GM13977 (cell line): ENCODE measurements at regions not wholly inside any gene's neighbourhood (a gene's known extent, or its start where the extent isn't known, plus 50 kb on each side); places are given as distances from the start of the nearest gene placed in this dataset.

Experiments
- DNase-seq: peaks from one replicate; pipeline ENCODE4 v3.0.0; 2012; ENCODE audit warnings: low spot score
- CTCF ChIP-seq: IDR thresholded peaks from 2 replicates; pipeline ENCODE4 v1.5.1; 2012; ENCODE audit warnings: mild to moderate bottlenecking, control low read depth; ENCODE audit not compliant: insufficient read depth; ENCODE audit errors: extremely low read depth, missing control alignments
- in situ Hi-C: fragments of 300-500 bp; cut with MboI; formaldehyde crosslinking; loops from one replicate; pipeline ENCODE4 v1.12.0; 2022; ENCODE audit warnings: low sequenced_read_pairs, low pct_unique_long_range_greater_than_20kb, mixed read lengths, inconsistent platforms; ENCODE audit not compliant: unreplicated experiment

GRCh38 chr15:61389334-61390028 lies 160.4 kb upstream of the RORA start:
- TF ChIP-seq CTCF = no peak
- in situ Hi-C loops = no loop called here
- DNase-seq = no peak

GRCh38 chr15:61387675-61388074 lies 158.6 kb upstream of the RORA start:
- in situ Hi-C loops = no loop called here
- TF ChIP-seq CTCF = no peak

DNA sequence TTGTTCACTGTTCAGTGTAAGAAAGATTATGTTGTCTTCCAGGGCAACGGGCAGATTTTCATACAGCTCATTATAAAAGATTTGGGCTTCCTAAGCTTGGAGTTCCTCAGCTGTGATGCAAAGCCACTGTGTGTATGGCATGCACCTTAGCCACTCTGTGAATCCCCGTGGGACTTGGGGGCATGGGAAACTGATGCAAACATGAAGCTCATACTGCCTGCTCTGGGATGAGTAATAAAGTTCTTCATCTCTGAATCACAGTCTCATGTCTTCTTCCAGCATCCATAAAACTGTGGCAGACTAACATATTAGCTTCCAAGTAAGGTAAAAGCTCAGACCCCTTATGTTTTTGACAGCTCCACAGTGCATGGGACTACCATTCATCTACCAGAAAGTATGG lies 154.3 kb upstream of the RORA start:
- in situ Hi-C loops = no loop called here
- DNase-seq = no peak
- TF ChIP-seq CTCF = no peak

More at GRCh38 chr15:61387675-61388074, 158.6 kb upstream of the RORA start:
- no peak for DNase-seq

GRCh38 chr15:61382927-61383326 lies 153.8 kb upstream of the RORA start:
- in situ Hi-C loops = no loop called here
- no peak for TF ChIP-seq CTCF
- no peak for DNase-seq

GRCh38 chr15:61381501-61381900 lies 152.4 kb upstream of the RORA start:
- in situ Hi-C loops = no loop called here
- no peak for TF ChIP-seq CTCF
- no peak for DNase-seq

DNA sequence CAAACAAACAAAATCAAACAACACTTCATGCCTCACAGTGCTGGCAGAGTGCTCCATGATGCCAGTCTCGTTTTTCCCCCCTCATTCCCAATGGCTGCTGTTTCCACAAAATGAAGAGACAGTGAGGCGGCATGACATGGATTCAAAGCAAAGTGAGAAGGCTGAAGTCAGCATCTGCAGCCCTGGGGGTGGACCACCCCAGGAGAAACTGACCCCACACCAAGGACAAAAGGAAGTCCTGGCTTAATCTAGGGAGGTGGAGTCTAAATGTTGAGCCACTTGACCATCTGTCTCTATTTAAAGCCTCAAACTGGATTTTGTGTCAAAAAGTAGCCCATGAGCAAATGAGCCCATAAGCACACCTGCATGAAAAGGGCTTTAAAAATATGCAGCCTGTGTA lies 151.2 kb upstream of the RORA start:
- in situ Hi-C loops = no loop called here
- DNase-seq = no peak
- no peak for TF ChIP-seq CTCF
